D721Med (cell line): ENCODE measurements at regions not wholly inside any gene's neighbourhood (a gene's known extent, or its start where the extent isn't known, plus 50 kb on each side); places are given as distances from the start of the nearest gene placed in this dataset.

Source experiments
- DNase-seq: peaks from one replicate; pipeline ENCODE4 v3.0.0; 2011; ENCODE audit warnings: low spot score; ENCODE audit not compliant: insufficient read length
- FAIRE-seq: peaks from 2 replicates; lab custom pipeline; 2011; peaks lifted over from hg19 to GRCh38; lab: Jason Lieb, UNC
- CTCF ChIP-seq: IDR thresholded peaks from 2 replicates; pipeline ENCODE4 v1.5.1; 2012; ENCODE audit warnings: mild to moderate bottlenecking, control low read depth; ENCODE audit not compliant: insufficient read depth; ENCODE audit errors: missing control alignments

GRCh38 chr11:10379426-10379825 is 74.6 kb downstream of the ADM start:
- DNase-seq: no peak
- TF ChIP-seq CTCF: no peak
- FAIRE-seq: no peak

GRCh38 chr11:10379871-10380568 is 75.0 kb upstream of the AMPD3 start:
- FAIRE-seq (no peak), DNase-seq (no peak)
- no peak for TF ChIP-seq CTCF

DNA sequence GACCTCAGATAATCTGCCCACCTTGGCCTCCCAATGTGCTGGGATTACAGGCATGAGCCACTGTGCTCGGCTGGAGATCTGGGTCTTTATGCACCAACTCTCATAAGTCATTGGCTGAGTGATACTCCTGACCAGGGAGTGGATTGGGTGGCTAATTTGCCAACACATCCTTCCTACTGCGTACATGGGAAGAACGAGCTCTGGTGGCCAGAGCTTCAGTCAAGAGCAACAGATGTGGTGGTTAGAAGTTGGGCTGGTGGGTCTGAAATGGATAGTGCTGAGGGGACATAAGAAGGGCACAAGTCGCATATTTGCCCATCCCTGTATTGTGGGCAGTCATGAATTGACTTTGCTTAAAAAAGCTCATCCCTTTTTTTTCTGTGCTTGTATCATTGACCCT is 74.1 kb upstream of the AMPD3 start:
- no peak for TF ChIP-seq CTCF
- FAIRE-seq (no peak), DNase-seq (no peak)

GRCh38 chr11:10381736-10382135 is 73.3 kb upstream of the AMPD3 start:
- FAIRE-seq: no peak
- no peak for DNase-seq
- TF ChIP-seq CTCF: no peak

DNA sequence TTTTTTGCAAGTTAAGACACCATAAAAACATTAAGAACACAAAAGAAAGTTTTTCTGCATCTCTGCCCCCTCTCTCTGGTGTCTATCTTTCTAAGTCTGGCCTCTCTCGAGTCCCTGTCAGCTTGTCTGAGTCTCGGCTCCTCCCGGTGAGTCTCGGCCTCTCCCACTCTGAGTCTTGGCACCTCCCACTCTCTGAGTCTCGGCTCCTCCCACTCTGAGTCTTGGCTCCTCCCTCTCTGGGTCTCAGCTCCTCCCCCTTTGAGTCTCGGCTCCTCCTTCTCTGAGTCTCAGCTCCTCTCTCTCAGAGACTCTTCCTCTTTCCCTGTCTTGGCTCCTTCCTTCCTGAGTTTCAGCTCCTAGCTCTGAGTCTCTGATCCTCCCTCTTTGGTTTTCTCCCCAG is 72.5 kb upstream of the AMPD3 start:
- no peak for TF ChIP-seq CTCF
- DNase-seq (no peak), FAIRE-seq (no peak)

DNA sequence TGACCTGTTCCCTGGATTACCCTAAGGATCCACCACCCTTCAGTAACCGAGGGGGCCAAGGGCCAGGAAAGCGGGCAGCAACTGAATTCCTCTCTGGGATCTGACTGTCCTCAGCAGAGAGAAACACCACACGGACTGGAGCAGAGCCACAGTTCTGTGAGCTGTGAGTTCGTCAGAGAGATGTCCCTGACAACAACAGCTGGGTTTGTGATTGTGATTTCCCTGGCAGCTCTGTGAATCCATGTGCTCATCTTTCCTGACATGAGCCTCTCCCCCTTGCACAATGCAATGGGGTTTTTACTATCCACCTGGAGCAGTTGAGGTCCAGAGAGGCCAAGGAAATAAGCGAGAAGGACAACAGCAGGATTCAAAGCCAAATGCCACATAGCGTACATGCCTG is 69.4 kb upstream of the AMPD3 start:
- no peak for FAIRE-seq

DNA sequence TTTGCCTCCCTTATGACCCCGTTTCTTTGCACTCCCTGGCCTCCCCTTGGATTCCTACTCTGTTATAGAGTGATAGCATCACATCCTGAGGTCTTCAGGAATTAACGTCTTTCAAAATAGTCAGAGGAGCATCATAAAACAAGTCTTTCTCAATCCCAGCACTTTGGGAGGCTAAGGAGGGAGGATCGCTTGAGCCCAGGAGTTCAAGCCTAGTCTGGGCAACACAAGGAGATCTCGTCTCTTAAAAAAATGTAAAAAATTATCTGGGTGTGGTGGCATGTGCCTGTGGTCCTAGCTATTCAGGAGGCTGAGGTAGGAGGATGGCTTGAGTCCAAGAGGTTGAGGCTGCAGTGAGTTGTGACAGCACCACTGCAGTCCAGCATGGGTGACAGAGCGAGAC is 68.7 kb upstream of the AMPD3 start:
- FAIRE-seq: no peak
- no peak for DNase-seq
- TF ChIP-seq CTCF: no peak

More for the DNA sequence above, 69.4 kb upstream of the AMPD3 start:
- DNase-seq: no peak
- no peak for TF ChIP-seq CTCF
